ENCODE measurements at regions not wholly inside any gene's neighbourhood (a gene's known extent, or its start where the extent isn't known, plus 50 kb on each side); places are given as distances from the start of the nearest gene placed in this dataset.
"Not testable (repeated sequence)": the region's sequence is repeated elsewhere in the genome, so short reads cannot be mapped to it uniquely, and the experiment has no call there.

GRCh38 chr10:2541176-2541575 lies 526.2 kb upstream of the PFKP start:
- Mint-ChIP-seq H3K4me1 (no peaks in the 10 kb centered on the region), H3K4me3 (no peak overlapping the region), H3K27me3 (ENCODE audit: low read depth) (peaks cover 12% of the 10 kb centered on the region), H3K36me3 (ENCODE audit: low read depth) (no peaks in the 10 kb centered on the region), H3K27ac (no peak overlapping the region), H3K9me3 (no peaks in the 10 kb centered on the region)
- TF ChIP-seq, protein P1, sequence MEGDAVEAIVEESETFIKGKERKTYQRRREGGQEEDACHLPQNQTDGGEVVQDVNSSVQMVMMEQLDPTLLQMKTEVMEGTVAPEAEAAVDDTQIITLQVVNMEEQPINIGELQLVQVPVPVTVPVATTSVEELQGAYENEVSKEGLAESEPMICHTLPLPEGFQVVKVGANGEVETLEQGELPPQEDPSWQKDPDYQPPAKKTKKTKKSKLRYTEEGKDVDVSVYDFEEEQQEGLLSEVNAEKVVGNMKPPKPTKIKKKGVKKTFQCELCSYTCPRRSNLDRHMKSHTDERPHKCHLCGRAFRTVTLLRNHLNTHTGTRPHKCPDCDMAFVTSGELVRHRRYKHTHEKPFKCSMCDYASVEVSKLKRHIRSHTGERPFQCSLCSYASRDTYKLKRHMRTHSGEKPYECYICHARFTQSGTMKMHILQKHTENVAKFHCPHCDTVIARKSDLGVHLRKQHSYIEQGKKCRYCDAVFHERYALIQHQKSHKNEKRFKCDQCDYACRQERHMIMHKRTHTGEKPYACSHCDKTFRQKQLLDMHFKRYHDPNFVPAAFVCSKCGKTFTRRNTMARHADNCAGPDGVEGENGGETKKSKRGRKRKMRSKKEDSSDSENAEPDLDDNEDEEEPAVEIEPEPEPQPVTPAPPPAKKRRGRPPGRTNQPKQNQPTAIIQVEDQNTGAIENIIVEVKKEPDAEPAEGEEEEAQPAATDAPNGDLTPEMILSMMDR (IDR thresholded peaks at IDR 0.05; ENCODE audit: unreplicated experiment in 3 of 3) = no peak

DNA sequence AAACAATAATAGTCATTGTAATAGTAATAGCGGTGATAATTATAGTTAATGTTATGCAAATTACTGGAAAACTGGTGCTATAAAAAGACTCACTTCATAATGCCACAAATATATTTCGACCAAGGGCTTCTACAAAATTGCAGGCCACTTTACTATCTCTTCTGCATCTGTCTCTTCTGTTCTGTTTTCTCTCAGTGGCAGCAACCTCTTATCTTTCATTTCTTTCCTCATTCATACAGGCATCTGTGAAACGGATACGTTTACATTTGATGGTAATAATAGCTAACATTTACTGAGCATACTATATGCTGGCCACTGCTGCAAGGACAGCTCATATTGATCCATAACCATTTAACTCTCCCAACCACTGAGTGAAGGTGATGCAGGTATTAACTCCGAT lies 537.4 kb upstream of the PFKP start:
- Mint-ChIP-seq H3K27me3 (ENCODE audit: low read depth) (peaks cover 12% of the 10 kb centered on the region), H3K27ac (no peak overlapping the region), H3K9me3 (no peaks in the 10 kb centered on the region), H3K4me1 (peaks cover 7% of the 10 kb centered on the region), H3K36me3 (ENCODE audit: low read depth) (no peaks in the 10 kb centered on the region), H3K4me3 (no peak overlapping the region)
- TF ChIP-seq, protein P1 (IDR thresholded peaks at IDR 0.05; ENCODE audit: unreplicated experiment in 3 of 3) = no peak

DNA sequence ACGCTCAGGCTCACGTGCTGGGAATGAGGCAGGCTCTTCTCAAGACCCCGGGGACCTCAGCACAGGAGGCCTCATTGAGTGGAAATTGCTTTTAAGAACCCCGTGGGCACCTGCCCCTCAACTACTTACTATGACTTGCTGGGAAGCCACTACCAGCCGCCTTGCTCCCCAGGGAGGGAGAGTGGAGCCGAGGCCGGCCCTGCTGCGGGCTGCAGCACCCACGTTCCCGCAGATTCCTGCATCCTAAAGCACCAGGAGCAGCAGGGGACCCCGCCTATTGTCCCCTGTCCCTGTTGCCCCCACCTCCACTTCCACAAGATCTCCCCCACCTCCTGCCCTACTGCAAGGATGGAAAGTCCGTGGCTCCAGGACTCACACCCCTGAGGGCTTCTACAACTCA lies 541.6 kb upstream of the PFKP start:
- Mint-ChIP-seq H3K36me3 (ENCODE audit: low read depth) (peaks cover 4% of the 10 kb centered on the region), H3K27ac (no peak overlapping the region), H3K27me3 (ENCODE audit: low read depth) (peaks cover 20% of the 10 kb centered on the region), H3K9me3 (peaks cover 8% of the 10 kb centered on the region), H3K4me1 (peaks cover 7% of the 10 kb centered on the region), H3K4me3 (no peak overlapping the region)
- TF ChIP-seq, protein P1 (IDR thresholded peaks at IDR 0.05; ENCODE audit: unreplicated experiment in 3 of 3) = no peak

GRCh38 chr10:2519139-2519538 lies 548.2 kb upstream of the PFKP start:
- Mint-ChIP-seq H3K36me3 (ENCODE audit: low read depth) (peaks cover 3% of the 10 kb centered on the region), H3K4me1 (no peaks in the 10 kb centered on the region), H3K4me3 (no peak overlapping the region), H3K27ac (no peak overlapping the region), H3K27me3 (ENCODE audit: low read depth) (peaks cover 6% of the 10 kb centered on the region), H3K9me3 (peaks cover 11% of the 10 kb centered on the region)
- TF ChIP-seq, protein P1 (IDR thresholded peaks at IDR 0.05; ENCODE audit: unreplicated experiment in 3 of 3) = no peak

DNA sequence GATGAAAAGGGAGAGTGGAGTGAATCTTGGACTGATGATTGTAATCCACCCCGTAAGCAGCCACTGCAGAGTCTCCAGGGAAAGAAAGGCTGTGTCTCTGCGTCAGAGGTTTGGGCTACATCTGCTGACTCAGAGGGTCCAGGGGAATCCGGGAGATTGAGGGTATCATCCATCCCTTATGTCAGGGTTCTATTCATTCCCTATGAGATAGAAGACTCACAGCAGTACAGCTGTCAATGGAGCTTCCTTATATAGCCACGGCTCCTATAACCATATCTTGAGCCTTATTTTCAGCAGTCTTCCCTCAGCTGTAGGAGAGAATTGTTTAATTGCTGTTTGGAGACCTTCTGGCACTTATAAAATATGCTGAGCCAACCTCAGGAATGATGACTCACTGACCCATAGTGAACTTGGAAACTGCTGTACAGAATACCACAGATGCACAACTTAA lies 558.2 kb upstream of the PFKP start:
- H3K36me3 Mint-ChIP-seq (ENCODE audit: low read depth) = no peaks in the 10 kb centered on the region
- no peak overlapping the region for H3K4me3 Mint-ChIP-seq
- TF ChIP-seq, protein P1 (IDR thresholded peaks at IDR 0.05; ENCODE audit: unreplicated experiment in 3 of 3) = no peak
- H3K9me3 Mint-ChIP-seq = peaks cover 3% of the 10 kb centered on the region
- H3K27ac Mint-ChIP-seq = no peak overlapping the region
- no peaks in the 10 kb centered on the region for H3K4me1 Mint-ChIP-seq
- peaks cover 11% of the 10 kb centered on the region for H3K27me3 Mint-ChIP-seq (ENCODE audit: low read depth)

GRCh38 chr10:2501366-2501940 lies 565.9 kb upstream of the PFKP start:
- not testable (repeated sequence) for H3K4me1 Mint-ChIP-seq; H3K36me3 Mint-ChIP-seq (ENCODE audit: low read depth); H3K27ac Mint-ChIP-seq; H3K9me3 Mint-ChIP-seq; H3K4me3 Mint-ChIP-seq; H3K27me3 Mint-ChIP-seq (ENCODE audit: low read depth)

All from nephron (organoid).